ENCODE measurements at regions not wholly inside any gene's neighbourhood (a gene's known extent, or its start where the extent isn't known, plus 50 kb on each side); places are given as distances from the start of the nearest gene placed in this dataset.

DNA sequence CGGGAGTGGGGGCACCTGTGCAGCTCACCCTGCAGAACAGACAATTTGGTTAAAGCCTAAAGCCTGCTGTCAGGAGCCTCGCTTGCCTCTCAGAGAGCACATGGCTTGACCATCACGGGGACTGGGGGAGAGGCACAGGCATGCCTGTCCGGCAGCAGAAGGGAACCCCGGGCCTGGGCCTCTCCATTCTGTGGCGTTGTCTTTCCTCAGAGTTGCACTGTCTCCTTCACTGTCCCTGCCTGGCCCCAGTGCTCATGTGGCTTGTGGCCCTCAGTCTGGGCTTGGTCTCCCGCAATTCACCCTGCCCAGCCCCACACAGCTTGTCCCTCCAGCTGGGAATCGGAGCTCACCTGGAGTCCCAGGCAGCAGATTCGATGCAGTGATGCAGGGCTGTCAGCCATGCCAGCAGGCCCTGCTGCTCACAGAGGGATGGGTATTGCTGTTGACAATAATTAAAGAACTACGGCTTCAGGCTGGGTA lies 189.9 kb downstream of the SEC14L1 start:
- Histone ChIP-seq H3K9me3 (ENCODE audit: low read length) (no peaks in the 10 kb centered on the region), H3K79me2 (ENCODE audit: insufficient read depth, low read length) (peaks cover 87% of the 10 kb centered on the region), H3K9ac (ENCODE audit: insufficient read depth, low read depth, low read length) (no peak overlapping the region), H3K4me2 (ENCODE audit: low read depth, low read length) (no peak overlapping the region), H4K20me1 (ENCODE audit: insufficient read depth, low read length) (peaks cover 69% of the 10 kb centered on the region), H3K27me3 (ENCODE audit: control insufficient read depth in 1 of 2, insufficient read depth in 2 of 2, low read length in 2 of 2) (no peaks in the 10 kb centered on the region), H3K36me3 (replicated peaks in 1 of 2; ENCODE audit: control insufficient read depth in 1 of 2, insufficient read depth in 2 of 2, low read length in 2 of 2) (peaks cover 9 to 29% of the 10 kb centered on the region in 2 experiments; a peak in 4 of 5 replicates), H3K4me3 (replicated peaks in 1 of 3; ENCODE audit: insufficient read depth in 1 of 3, low read depth in 2 of 3, low read length in 3 of 3) (no peak overlapping the region), H2AFZ (ENCODE audit: low read length) (no peak overlapping the region), H3K4me1 (ENCODE audit: insufficient read depth, low read length) (peaks cover 56% of the 10 kb centered on the region), H3K27ac (ENCODE audit: extremely low read length, insufficient read depth, low read length) (no peak overlapping the region)
- POLR2A ChIA-PET, result interaction anchor here (0.6 to 2.5 kb wide), 2 partner anchors 45 to 1207 kb away, joined by 3 to 15 read pairs; no protein-coding TSS in a partner anchor
- no TSS peak for BruUV-seq (replicated peaks)
- in situ Hi-C loops (cut with HindIII; ENCODE audit: extremely low pct_ligation_motif_present, low pct_unique_long_range_greater_than_20kb), result loop anchor here (5.0 kb wide), 2 partner anchors 97 to 167 kb away; no protein-coding TSS in a partner anchor
- ATAC-seq (peak; percentile 14), DNase-seq (ENCODE audit: low spot score) (no peak), FAIRE-seq (no peak)
- CTCF ChIA-PET (ENCODE audit: low intra/inter-chr PET ratio, low total read pairs), result interaction anchor here (1.8 to 2.4 kb wide), 3 partner anchors 44 to 164 kb away, joined by 6 to 20 read pairs (median 7); no protein-coding TSS in a partner anchor
- no peak for TF ChIP-seq PTBP1 (IDR thresholded peaks at IDR 0.05; ENCODE audit: low read depth, low read length, poor library complexity, severe bottlenecking)
- peak; percentile 1; the same call in 1 of the 2 replicates for TF ChIP-seq ZSCAN31 (CRISPR knock-in tag; IDR thresholded peaks at IDR 0.05; ENCODE audit: low read depth)
- TF ChIP-seq DMTF1 (CRISPR knock-in tag; IDR thresholded peaks at IDR 0.05), result no peak
- intact Hi-C loops (cut with micrococcal nuclease; ENCODE audit: unreplicated experiment), result loop anchor here (1.0 to 2.0 kb wide), 3 partner anchors 44 to 165 kb away; no protein-coding TSS in a partner anchor
- WGBS (ENCODE audit: low lambda C conversion rate), result 89% methylated on average over 10 of the region's 10 CpGs

Data from HepG2 (cell line).